Caki2 (cell line): ENCODE measurements at regions not wholly inside any gene's neighbourhood (a gene's known extent, or its start where the extent isn't known, plus 50 kb on each side); places are given as distances from the start of the nearest gene placed in this dataset.
A peak's percentile ranks its signal among the peaks of the same experiment; 100 is the strongest.

Experiments used
- DNase-seq: peaks from one replicate; pipeline ENCODE4 v3.0.0-alpha.2; 2015; ENCODE audit warnings: low read depth
- in situ Hi-C: cut with HindIII; loops from 2 replicates; pipeline ENCODE4 v1.10.0; 2016; ENCODE audit warnings: low sequenced_read_pairs, low pct_unique_long_range_greater_than_20kb, mixed read lengths

- no peak for DNase-seq
- in situ Hi-C loops = no loop called here
These were observed 149.6 kb upstream of the PPP2R2D start for GRCh38 chr10:131750973-131751826.

DNA sequence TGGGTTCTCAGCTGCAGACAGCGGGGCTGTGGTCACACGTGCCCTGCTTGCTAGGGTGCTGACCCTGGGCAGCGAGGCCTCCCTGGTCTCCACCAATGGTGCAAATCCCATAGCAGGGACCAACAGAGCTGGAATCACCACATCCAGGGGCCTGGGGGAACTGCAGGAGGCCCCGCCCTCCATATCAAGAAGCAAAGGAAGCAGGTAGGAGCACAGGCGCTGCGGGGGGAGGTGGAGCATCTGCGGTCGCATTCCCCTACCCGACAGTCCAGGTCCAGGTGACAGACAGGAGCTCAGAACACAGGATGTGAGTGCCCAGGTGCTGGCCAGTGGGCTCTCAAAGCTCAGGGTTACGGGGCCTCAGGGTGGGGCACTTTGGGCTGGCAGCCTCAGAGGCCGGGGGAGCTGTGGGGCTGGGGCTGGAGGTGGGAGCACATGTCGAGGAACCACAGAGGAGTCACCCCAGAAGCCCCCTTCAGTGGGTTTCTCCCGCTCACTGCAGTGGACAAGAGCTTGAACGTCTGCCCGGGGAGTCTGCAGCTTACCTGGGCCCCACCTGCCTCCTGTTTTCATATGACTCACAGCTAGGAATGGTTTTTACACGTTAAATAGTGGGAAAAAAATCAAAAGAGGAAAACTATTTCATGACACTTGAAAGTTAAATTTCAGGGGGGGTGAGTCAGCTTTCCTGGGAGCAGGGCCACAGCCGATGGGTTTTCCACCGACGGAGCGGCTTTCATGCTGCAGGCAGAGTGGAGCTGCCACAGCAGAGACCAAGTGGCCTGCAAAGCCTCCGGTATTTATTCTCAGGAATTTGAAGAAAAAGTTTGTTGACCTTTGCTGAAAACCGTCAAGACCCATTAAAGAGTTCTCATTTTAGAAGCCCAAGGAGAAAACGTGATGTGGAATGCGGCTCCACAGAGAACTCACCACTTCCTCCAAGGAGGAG lies 148.7 kb upstream of the PPP2R2D start:
- no peak for DNase-seq
- in situ Hi-C loops = no loop called here

DNA sequence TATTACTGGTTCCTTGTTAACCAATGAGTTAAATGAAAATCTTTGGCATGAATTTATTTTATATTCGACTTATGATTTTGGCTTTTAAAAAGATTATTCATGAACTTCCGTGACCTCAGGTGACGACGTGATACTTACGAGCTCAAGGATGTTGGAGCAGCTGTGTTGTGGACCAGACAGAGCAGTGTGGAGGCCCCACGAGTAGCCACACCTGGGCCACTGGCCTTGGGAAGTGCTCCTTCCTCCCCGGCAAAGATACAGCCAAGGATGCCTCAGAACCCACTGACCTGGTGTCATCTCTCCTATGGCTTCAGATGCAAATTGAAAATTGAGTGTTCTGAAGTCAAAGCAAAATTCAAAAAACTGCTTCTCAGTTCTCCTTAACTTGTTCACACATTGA lies 147.5 kb upstream of the PPP2R2D start:
- DNase-seq = no peak
- in situ Hi-C loops = no loop called here

GRCh38 chr10:131755200-131755599 lies 145.6 kb upstream of the PPP2R2D start:
- in situ Hi-C loops = no loop called here
- peak; percentile 39 for DNase-seq

DNA sequence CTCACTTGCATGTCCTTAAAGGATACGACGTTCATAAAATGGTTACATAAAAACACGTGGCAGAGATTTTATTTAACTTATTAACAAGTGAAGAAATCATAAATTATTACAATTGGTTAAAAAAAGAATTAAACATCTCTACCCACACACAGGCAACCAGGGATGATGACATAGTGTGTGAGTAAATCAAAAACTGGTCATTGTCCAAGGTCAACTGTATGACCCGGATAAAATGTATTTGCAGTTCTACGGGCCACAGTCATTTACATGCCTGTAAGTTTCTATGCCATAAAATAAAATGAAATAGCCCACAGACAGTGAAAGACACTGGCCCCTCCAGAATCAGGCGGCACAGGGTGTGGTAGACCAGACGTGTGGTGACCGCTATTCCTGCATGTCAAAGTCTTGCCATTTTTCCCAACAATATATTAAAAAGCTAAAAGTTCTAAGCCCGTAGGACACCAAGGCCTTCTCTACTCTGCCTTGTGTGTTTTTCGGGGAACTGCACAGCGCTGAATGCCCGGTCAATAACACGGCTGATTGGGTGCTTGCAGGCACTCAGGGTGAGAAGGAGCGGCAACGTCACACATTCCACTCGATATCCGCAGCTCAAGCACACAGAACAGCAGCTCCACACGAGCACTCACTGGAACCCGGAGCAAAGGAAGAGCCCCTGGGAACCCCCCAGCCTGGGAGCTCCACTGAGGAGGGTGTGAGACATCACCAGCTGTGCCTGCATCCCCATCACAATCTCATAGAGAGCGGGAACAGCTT lies 143.3 kb upstream of the PPP2R2D start:
- in situ Hi-C loops = no loop called here

GRCh38 chr10:131758062-131758938 lies 142.5 kb upstream of the PPP2R2D start:
- in situ Hi-C loops = no loop called here

More for the DNA sequence above, 143.3 kb upstream of the PPP2R2D start:
- DNase-seq = no peak

GRCh38 chr10:131758939-131759301 lies 141.9 kb upstream of the PPP2R2D start:
- in situ Hi-C loops = no loop called here
- no peak for DNase-seq

More at GRCh38 chr10:131758062-131758938, 142.5 kb upstream of the PPP2R2D start:
- DNase-seq = no peak

- in situ Hi-C loops = no loop called here
- DNase-seq = no peak
These were observed 141.5 kb upstream of the PPP2R2D start for GRCh38 chr10:131759347-131759746.

DNA sequence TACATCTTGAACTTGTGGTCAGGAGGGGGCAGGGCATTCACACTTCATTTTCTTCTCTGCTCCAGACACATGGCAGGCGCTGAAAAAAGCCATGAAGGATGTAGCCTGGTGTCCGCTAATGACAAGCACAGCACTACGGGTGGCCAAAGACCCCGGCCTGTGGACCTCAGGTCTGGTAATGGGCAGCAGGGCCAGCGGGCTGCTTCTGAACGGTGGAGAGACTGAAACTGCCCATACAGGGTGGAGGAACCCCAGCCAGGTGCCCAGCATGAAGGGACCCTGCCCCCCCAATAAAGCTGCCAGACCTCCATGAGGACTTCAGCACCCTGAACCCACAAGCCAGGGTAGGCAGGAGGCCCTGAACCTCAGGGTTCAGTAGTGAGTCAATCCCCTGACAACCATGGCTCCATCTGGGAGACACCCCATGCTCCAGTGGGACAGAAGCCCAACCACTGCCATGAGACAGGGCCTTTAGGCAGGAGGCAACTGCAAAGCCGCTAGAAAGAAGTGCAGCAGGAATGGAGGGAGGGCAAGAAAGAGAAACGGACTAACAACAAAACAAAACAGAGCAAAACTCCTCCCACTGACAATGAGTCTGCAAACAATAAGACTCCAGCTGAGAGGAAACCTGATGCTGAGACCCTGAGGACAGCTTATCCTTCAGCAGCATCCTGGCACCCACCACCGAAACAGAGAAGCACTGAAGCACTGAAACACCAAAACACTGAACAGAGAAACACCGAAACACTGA lies 140.2 kb upstream of the PPP2R2D start:
- in situ Hi-C loops = no loop called here
- no peak for DNase-seq

DNA sequence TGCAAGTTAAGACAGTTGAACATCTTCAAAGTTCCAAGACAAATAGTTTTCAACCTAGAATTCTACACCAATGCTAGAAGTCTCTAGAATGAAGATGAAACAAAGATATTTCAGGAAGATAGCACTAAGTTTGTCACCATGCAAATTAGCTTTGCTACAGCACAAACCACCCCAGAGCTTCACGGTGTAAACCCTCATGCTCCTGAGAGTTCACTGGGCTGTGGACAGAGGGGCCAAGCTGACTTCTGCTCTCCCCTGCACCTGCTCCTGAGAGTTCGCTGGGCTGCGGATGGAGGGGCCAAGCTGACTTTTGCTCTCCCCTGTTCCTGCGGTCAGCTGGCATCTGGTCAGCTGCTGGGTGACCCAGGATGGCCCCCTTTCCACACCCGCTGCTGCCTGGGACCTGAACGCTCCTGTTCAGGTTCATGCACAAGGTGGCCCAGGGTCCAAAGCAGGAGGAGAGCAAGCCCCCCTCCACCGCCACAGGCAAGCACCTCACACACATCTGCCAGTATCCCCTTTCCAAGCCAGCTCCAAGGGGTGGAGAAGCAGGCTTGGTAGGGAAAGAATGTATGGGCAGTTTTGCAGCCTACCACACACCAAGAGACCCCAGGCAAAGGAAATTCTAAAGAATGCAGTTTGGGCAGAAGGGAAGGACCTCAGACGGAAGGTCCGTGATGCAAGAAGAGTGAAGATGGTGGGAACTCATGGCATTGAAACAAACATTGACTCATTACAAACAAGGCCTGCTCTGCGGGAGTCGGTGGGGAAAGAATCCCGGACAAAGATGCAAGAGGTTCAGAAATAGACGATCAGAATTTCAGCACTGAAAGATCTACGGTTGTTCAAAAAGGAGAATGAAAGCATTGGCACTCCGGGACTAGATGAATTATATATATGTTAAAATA lies 137.8 kb upstream of the PPP2R2D start:
- no peak for DNase-seq
- in situ Hi-C loops = no loop called here

- no peak for DNase-seq
- in situ Hi-C loops = no loop called here
These were observed 135.9 kb upstream of the PPP2R2D start for GRCh38 chr10:131764929-131765328.

DNA sequence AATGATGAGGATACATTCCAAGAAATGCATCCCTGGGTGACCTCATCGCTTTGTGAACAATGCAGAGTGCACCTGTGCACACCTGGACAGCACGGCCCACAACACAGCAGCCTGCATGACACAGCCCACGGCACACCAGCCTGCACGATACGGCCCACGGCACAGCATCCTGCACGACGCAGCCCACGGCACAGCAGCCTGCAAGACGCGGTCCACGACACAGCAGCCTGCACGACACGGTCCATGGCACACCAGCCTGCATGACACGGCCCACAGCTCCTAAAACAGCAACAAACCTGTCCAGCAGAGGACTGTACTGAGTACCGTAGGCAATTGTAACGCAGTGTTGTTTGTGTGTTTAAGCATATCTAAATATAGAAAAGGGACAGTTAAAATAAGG lies 134.7 kb upstream of the PPP2R2D start:
- in situ Hi-C loops = no loop called here
- no peak for DNase-seq

DNA sequence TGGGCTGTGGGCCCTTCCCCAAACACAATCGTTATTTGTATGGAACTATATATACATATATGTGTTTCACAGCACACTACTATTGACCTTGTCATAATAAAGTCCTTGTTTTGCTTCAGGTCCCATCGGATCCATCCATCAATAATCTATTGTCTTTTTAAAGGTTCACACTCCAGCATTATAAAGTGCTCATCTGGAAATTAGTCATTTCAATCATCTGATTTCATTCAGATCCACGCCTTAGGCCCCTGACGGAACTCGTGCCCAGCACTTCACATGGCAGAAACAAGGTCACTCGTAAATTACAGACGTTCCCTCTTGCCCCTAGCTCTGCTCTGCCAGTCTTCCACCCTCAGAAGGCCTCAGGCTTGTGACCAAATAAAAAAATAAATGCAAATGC lies 133.1 kb upstream of the PPP2R2D start:
- DNase-seq = no peak
- in situ Hi-C loops = no loop called here

DNA sequence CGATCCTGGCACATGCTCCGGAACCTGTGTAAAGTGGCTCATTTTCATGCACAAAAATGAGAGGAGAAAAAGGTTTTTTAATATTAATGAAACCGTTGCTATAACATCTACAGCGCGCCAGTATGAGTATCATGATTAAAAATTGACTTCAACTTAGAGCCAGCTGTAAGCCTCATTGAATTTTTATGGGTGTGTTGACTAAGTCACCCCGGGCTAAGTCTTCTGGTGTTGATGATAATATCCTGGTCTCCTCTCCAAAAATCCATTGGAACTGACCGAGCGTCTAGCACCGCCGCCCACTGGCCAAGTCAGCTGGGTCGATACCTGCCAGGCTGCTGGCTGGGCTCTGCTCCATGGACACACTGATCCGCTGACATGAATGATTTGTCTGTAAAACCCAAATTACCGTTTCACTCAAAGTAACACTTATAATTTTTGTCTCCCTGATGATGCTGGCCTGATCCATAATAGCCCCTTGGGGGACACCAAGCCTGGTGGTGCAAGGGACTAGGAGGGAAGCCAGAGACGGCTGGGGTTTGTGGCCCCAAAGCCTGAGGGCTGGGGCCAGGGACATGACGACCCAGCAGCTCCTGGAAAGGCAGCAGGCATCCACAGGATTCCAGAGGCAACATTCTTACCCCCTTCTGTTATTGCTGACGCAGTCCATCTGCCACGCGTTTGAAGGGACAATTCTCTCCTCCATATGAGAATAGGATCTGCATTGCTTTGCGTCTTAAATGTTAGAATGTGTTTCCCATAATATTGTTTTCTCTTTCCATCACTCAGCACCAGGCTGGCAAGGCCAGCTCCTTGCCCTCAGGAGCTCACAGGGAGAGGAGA lies 131.0 kb upstream of the PPP2R2D start:
- in situ Hi-C loops = no loop called here
- DNase-seq = no peak

- in situ Hi-C loops = no loop called here
- no peak for DNase-seq
These were observed 129.7 kb upstream of the PPP2R2D start for GRCh38 chr10:131770946-131771633.
